ENCODE measurements at regions not wholly inside any gene's neighbourhood (a gene's known extent, or its start where the extent isn't known, plus 50 kb on each side); places are given as distances from the start of the nearest gene placed in this dataset.

DNA sequence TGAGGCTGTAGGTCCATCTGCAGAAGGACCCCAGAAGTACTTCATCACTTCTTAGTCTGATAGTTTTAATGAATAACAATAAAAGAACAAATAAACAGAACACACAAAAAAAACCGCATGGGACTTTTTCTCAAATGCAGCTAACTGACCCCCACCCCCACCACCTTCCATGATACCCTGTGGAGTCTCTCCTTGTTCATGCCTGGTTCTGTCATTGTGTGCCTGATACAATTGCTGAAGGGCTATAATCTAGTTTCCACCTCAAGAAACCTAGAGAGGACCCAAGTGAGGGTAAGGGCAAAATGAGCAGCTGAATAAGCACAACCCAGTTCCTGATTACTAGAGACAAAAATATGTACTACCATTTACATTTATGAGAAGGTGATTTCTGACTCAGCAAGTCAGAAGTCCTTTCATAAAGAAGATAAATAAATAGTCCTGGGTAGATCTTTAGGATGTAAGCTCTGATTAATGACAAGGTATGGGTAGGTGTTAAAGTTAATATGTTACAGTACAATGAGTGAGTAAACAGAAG is 155.1 kb downstream of the TMA16 start:
- H3K9me3 ChIP-seq (ENCODE audit: control insufficient read depth, low read length, poor library complexity, severe bottlenecking): peaks cover 4% of the 10 kb centered on the region
- ATAC-seq (no peak), DNase-seq (no peak)
- Mint-ChIP-seq H3K27ac (no peak overlapping the region), H3K27me3 (no peaks in the 10 kb centered on the region), H3K36me3 (ENCODE audit: low read depth) (peaks cover 5% of the 10 kb centered on the region), H3K4me3 (no peak overlapping the region), H3K4me1 (no peaks in the 10 kb centered on the region)

DNA sequence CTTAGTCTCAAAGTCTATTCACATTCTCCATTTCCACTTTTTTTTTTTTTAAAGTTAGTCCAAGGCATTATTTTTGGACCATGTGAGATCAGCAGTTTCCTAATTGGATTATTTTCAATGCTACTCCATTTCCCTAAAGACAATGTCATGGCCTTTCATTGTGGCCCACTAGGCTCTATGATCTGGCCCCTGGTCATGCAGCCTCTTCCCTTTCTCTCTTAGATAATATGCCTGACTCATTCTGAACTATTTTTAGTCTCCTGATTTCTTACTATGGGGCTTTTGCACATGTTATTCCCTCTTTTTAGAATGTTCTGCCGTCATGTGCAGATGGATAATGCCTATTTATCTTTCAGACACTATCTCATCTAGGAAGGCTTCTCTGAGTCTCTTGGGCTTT is 157.3 kb downstream of the TMA16 start:
- Mint-ChIP-seq H3K4me1 (no peaks in the 10 kb centered on the region), H3K27me3 (no peaks in the 10 kb centered on the region), H3K27ac (no peak overlapping the region), H3K36me3 (ENCODE audit: low read depth) (peaks cover 2% of the 10 kb centered on the region), H3K4me3 (no peak overlapping the region)
- ATAC-seq (no peak), DNase-seq (no peak)
- peaks cover 2% of the 10 kb centered on the region for H3K9me3 ChIP-seq (ENCODE audit: control insufficient read depth, low read length, poor library complexity, severe bottlenecking)

DNA sequence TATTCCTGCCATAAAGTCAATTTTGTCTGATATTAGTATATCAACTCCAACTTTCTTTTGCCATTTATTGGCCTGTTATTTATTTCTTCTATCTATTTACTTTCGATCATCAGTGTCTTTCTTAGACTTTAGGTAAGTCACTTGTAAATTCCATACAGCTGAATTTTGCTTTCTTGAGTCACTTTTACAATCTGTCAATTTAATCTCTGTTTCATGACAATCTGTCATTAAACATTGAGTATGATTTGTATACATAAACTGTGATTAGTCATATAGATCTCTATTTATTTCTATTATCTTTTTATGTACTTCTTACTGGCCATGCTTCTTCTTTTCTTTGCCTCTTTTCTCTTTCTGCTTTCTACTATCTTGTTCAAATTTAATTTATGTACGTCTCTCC is 160.1 kb downstream of the TMA16 start:
- no peak for DNase-seq
- Mint-ChIP-seq H3K27me3 (no peaks in the 10 kb centered on the region), H3K27ac (no peak overlapping the region), H3K36me3 (ENCODE audit: low read depth) (no peaks in the 10 kb centered on the region), H3K4me3 (no peak overlapping the region), H3K4me1 (no peaks in the 10 kb centered on the region)
- H3K9me3 ChIP-seq (ENCODE audit: control insufficient read depth, low read length, poor library complexity, severe bottlenecking): no peaks in the 10 kb centered on the region
- ATAC-seq: no peak

DNA sequence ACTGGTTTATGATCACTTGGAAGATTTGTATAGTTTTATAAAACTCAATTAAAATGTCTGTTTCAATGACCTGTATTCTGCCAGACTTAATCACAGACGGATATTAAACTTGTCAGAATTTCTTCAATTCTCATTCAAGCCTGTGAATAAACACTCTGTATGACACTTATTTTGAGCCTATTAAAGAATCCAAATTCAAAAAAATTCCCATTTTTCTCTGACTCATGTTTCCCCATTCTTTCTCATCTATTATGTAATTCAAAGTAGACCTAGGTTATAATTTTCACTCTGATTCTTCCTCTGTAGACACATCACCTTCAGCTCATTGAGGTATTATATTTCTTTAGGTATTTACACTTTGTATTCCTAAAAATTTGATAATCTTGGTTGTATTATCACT is 166.1 kb downstream of the TMA16 start:
- peaks cover 13% of the 10 kb centered on the region for H3K4me1 Mint-ChIP-seq
- peaks cover 3% of the 10 kb centered on the region for H3K9me3 ChIP-seq (ENCODE audit: control insufficient read depth, low read length, poor library complexity, severe bottlenecking)
- no peaks in the 10 kb centered on the region for H3K27me3 Mint-ChIP-seq
- no peak overlapping the region for H3K4me3 Mint-ChIP-seq
- H3K27ac Mint-ChIP-seq: peak overlapping the region; percentile 37
- ATAC-seq: no peak
- DNase-seq: no peak
- H3K36me3 Mint-ChIP-seq (ENCODE audit: low read depth): no peaks in the 10 kb centered on the region

DNA sequence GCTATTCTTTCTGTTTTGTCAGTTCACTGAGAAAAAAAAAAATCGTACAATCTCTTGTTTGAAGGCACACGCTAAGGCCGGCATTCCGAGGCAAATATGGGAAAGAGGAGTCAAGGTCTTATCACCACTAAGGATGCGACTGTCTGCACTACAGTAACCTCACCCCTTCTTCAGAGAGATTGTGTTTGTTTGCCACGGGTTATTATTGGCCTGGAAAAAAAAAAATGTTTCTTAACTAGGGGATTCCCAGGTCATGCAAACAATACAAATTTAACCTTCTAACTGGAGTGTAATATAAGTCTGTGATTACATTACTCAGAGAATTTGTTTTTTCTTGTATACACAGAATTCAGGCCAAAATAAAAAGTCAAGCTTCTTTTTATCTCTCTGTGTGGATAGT is 168.3 kb downstream of the TMA16 start:
- H3K9me3 ChIP-seq (ENCODE audit: control insufficient read depth, low read length, poor library complexity, severe bottlenecking): peaks cover 3% of the 10 kb centered on the region
- Mint-ChIP-seq H3K4me3 (peak overlapping the region; percentile 43), H3K27me3 (no peaks in the 10 kb centered on the region), H3K27ac (peak overlapping the region; percentile 37), H3K36me3 (ENCODE audit: low read depth) (no peaks in the 10 kb centered on the region), H3K4me1 (peaks cover 23% of the 10 kb centered on the region)
- ATAC-seq (peak; percentile 81), DNase-seq (no peak)

DNA sequence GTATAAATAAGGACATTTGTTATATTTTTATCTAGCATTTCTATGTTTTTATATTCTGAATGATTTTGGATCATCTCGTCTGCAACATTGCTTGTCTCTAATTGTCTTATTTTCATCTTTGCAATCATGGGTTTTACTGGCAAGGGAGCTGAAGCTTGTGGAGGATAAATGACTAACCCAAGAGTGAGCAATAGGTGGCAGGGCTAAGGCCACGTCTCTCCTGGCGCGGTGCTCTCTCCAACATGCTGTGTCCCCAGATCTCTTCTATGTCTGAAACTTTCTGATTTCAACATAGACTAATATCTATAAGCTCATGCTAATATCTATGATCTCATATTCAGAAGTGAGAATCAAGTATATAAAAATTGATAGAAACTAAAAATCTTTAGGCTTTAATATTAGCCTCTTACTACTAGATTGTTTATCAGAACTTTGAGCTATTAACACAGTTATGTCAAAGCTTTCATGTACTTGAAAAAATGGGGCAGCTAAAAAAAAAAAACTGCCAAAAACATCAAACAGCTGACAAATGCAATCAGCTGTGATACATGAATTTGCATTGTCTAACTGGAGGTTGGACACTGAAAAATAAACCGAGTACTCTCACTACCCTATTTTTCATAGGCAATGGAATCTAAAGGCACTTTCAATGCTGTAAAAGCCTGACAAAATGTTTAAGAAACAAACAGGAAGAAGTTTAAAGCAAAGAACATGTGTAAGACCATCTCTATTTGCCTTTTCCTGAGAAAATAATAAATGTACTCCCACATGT is 169.2 kb downstream of the TMA16 start:
- Mint-ChIP-seq H3K27me3 (no peaks in the 10 kb centered on the region), H3K4me3 (peak overlapping the region; percentile 39), H3K36me3 (ENCODE audit: low read depth) (peaks cover 2% of the 10 kb centered on the region), H3K27ac (peak overlapping the region; percentile 62), H3K4me1 (peaks cover 30% of the 10 kb centered on the region)
- ATAC-seq (peak; percentile 44), DNase-seq (no peak)
- H3K9me3 ChIP-seq (ENCODE audit: control insufficient read depth, low read length, poor library complexity, severe bottlenecking): peaks cover 3% of the 10 kb centered on the region

DNA sequence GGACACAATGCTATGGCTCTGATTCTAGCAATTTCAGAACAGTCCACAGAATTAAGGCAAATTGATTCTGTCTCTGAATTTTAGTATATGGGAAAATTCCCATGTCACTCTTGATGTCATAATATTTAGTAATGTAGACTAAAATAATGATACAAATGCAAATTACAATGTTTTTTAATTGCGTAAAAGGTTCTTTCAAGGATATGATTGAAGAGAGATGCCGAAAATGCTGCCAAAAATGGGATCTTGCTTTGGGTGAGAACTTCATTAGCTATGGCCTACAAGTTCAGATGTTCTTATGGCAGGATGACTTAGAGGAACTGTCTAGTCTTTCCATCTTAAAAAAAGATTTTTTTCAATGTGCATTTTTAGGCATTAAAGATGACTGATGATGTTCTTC is 170.6 kb downstream of the TMA16 start:
- DNase-seq (no peak), ATAC-seq (no peak)
- Mint-ChIP-seq H3K4me1 (peaks cover 30% of the 10 kb centered on the region), H3K36me3 (ENCODE audit: low read depth) (peaks cover 2% of the 10 kb centered on the region), H3K27ac (peak overlapping the region; percentile 85), H3K27me3 (no peaks in the 10 kb centered on the region), H3K4me3 (no peak overlapping the region)
- peaks cover 3% of the 10 kb centered on the region for H3K9me3 ChIP-seq (ENCODE audit: control insufficient read depth, low read length, poor library complexity, severe bottlenecking)

DNA sequence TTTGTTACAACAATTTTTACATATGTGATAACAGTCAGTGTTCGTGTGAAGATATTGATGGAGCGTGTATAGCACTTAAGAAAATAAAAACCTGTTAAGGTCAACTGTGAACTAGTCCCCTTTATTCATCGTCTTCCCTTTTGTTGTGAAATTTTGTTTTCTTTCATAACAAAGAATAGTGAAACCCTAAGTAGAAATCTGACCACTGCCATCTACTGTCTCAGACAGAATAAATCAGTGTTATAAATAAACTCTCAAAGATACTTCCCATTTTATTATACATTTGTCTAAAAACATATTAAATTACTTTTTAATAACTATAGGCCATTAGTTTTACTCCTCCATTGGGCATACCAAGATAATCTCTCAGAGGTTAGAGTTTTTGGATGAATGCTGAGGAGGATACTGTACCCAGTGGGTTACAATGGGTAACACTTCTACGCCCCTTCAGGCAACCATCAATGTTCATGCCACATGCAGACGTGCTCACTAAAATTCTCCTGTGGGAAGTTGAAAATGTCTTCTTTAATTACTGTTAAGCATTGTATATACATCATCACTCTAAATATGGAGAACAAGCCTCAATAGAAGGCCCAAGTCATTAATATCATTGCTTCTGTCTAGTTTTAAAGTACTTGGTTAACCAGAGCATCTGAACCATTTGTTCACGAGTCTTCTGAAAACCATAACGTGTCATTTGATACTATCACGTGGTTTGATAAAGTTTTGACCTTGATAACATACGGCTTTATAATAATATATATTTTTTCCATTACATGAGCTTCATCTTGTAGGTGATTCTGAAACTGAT is 171.2 kb downstream of the TMA16 start:
- Mint-ChIP-seq H3K4me1 (peaks cover 33% of the 10 kb centered on the region), H3K4me3 (no peak overlapping the region), H3K36me3 (ENCODE audit: low read depth) (peaks cover 2% of the 10 kb centered on the region), H3K27me3 (no peaks in the 10 kb centered on the region), H3K27ac (peak overlapping the region; percentile 85)
- H3K9me3 ChIP-seq (ENCODE audit: control insufficient read depth, low read length, poor library complexity, severe bottlenecking): peaks cover 3% of the 10 kb centered on the region
- peak; percentile 24 for ATAC-seq
- no peak for DNase-seq

DNA sequence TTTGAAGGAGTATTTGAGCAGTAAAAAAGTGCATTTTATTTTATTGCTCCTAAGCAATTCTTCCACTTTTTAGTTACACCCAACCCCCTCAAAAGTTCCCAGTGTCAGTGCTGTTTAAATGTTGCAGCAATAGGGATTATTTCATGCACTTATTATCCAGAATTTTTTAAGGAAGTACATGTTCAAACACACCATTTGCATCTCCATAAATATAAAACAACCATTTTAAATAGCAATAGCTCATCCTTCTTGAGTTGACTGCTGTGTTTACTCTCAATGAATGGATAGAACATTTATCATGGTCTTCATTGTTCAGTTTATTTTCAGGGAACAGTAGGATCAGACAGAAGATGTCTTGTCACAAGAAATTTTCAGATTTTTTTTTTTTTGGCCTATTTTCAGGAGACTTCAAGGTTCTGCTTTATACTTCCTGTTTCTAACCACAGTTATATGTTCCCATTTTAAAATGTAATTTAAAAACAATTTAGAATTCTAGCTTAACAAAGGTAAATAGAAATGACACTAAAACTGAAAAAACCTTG is 171.9 kb downstream of the TMA16 start:
- peaks cover 3% of the 10 kb centered on the region for H3K9me3 ChIP-seq (ENCODE audit: control insufficient read depth, low read length, poor library complexity, severe bottlenecking)
- ATAC-seq: peak; percentile 45
- Mint-ChIP-seq H3K27me3 (no peaks in the 10 kb centered on the region), H3K27ac (peak overlapping the region; percentile 85), H3K4me1 (peaks cover 39% of the 10 kb centered on the region), H3K36me3 (ENCODE audit: low read depth) (peaks cover 2% of the 10 kb centered on the region), H3K4me3 (peak overlapping the region; percentile 63)
- DNase-seq: no peak

DNA sequence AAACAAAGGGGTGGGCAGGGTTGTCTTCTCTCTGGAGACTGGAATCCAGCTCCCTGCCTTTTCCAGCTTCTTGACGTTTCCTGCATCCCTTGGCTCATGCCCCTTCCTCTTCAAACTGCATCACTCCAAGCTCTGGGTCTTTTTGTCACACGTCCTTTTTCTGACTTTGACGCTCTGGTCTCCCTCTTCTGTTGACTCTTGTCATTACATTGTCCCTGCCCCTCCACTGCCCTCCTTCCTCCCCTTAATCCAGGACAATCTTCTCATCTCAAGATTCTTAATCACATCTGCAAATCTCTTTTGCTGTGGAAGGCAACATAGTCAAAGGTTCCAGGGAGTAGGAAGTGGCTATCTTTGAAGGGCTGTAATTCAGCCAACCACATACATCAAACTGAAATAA is 178.3 kb downstream of the TMA16 start:
- no peak for ATAC-seq
- Mint-ChIP-seq H3K4me3 (no peak overlapping the region), H3K4me1 (peaks cover 23% of the 10 kb centered on the region), H3K27ac (no peak overlapping the region), H3K27me3 (no peaks in the 10 kb centered on the region), H3K36me3 (ENCODE audit: low read depth) (peaks cover 2% of the 10 kb centered on the region)
- no peak for DNase-seq
- H3K9me3 ChIP-seq (ENCODE audit: control insufficient read depth, low read length, poor library complexity, severe bottlenecking): no peaks in the 10 kb centered on the region

DNA sequence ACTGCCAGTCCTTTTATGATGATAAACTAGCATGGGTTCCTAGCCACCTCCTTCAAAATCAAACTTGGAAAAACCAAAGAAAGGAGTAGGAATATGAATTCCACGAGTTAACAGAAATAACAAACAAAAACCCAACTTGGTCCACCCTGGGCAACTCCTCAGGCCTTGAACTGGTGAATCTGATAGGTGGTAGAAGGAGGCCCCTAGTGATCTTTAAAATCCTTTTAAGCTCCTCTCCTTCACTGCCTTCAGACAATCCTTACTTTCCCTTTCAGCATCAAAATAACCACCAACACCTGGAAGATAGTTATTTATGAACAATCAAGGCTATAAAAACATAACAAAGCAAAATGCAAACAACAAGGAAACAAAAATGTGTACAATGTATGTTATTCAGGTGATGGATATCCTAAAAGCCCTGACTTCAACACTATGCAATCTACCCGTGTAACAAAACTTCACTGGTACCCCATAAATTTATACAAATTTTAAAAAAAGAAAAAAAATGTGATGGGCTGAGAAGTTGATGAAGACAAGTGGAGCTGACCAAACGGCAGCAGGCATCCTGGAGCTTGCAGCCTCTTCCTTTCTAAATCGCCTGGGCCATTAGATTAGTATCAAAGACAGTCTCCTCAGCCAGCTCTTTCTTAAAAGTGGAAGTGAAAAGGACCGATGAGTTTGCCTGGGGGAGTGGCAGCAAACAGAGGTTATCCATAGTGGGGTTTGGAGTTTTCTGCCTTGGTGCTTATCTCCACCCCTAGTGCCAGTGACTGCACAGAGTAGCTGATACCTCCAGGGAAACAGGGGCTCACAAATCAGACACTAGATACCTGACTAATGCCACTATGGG is 179.6 kb downstream of the TMA16 start:
- ATAC-seq (no peak), DNase-seq (no peak)
- Mint-ChIP-seq H3K27me3 (no peaks in the 10 kb centered on the region), H3K27ac (no peak overlapping the region), H3K4me1 (peaks cover 15% of the 10 kb centered on the region), H3K4me3 (no peak overlapping the region), H3K36me3 (ENCODE audit: low read depth) (no peaks in the 10 kb centered on the region)
- no peaks in the 10 kb centered on the region for H3K9me3 ChIP-seq (ENCODE audit: control insufficient read depth, low read length, poor library complexity, severe bottlenecking)

DNA sequence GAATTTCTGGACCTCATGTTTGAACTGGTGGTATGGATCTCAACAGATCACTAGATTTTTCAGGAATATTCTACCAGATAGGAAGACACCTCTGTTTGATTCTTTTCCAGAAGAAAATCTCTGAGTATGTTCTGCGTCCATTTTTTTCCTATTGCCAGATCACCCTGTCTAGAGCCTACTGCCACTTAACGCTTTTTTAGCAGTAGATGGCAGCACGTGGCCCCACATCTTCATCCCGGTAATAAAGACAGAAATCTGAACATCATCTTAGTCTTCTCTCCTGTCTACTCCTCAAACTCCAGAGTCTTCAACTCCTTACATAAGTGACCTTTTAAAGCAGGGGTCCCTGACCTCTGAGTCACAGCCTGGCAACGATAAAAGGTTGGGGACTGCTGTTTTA is 184.7 kb downstream of the TMA16 start:
- no peaks in the 10 kb centered on the region for H3K9me3 ChIP-seq (ENCODE audit: control insufficient read depth, low read length, poor library complexity, severe bottlenecking)
- H3K4me3 Mint-ChIP-seq: no peak overlapping the region
- H3K27me3 Mint-ChIP-seq: peaks cover 5% of the 10 kb centered on the region
- DNase-seq (no peak), ATAC-seq (no peak)
- no peak overlapping the region for H3K27ac Mint-ChIP-seq
- H3K4me1 Mint-ChIP-seq: peaks cover 5% of the 10 kb centered on the region
- H3K36me3 Mint-ChIP-seq (ENCODE audit: low read depth): no peaks in the 10 kb centered on the region

Data from T-helper 17 cell (primary cell).